K562 (cell line): ENCODE measurements at regions not wholly inside any gene's neighbourhood (a gene's known extent, or its start where the extent isn't known, plus 50 kb on each side); places are given as distances from the start of the nearest gene placed in this dataset.

Experiments
- CTCF ChIP-seq, 3 experiments: IDR thresholded peaks in 2 of 3; conservative IDR thresholded peaks in 1 of 3; 2 replicates each; pipeline ENCODE4 v1.5.1; 2011 to 2012; ENCODE audit warnings: low read length in 3 of 3, mild to moderate bottlenecking in 3 of 3, control low read depth in 2 of 3, improper control_type of control experiment in 1 of 3, inconsistent platforms in 1 of 3, low read depth in 1 of 3, mixed read lengths in 1 of 3, moderate library complexity in 1 of 3; ENCODE audit not compliant: insufficient read depth in 2 of 3
- MAFK ChIP-seq: IDR thresholded peaks from 2 replicates; pipeline ENCODE4 v1.6.1; 2011; ENCODE audit warnings: low read length, improper control_type of control experiment
- ZBTB7A ChIP-seq: IDR thresholded peaks from 2 replicates; pipeline ENCODE4 v1.6.1; 2011; ENCODE audit warnings: low read depth, mild to moderate bottlenecking, low read length, moderate library complexity, borderline replicate concordance; ENCODE audit not compliant: control insufficient read depth

GRCh38 chr6:166087852-166088251, 79.8 kb downstream of the TBXT start:
- no peak for TF ChIP-seq MAFK
- no peak for TF ChIP-seq ZBTB7A
- no peak for TF ChIP-seq CTCF (IDR thresholded peaks at IDR 0.05 in 2 of 3, conservative IDR thresholded peaks at IDR 0.05 in 1 of 3; ENCODE audit: insufficient read depth in 2 of 3, low read depth in 1 of 3, low read length in 3 of 3)
